GM23338 (cell line): ENCODE measurements at regions not wholly inside any gene's neighbourhood (a gene's known extent, or its start where the extent isn't known, plus 50 kb on each side); places are given as distances from the start of the nearest gene placed in this dataset.

Experiments
- ATAC-seq: fragments of 200-7000 bp; cut with Tn5 transposase; 3 replicates; pipeline ENCODE4 v1.9.1; 2020
- DNase-seq: peaks from one replicate; pipeline ENCODE4 v3.0.0-alpha.2; 2015; ENCODE audit warnings: low spot score
- H2AFZ ChIP-seq: fragments of 200-600 bp; sonication (generic); 2 replicates; pipeline ENCODE4 v1.8.0; 2016; ENCODE audit warnings: antibody characterized with exemption, mild to moderate bottlenecking, moderate library complexity
- H3F3A ChIP-seq: fragments of 200-600 bp; sonication (generic); replicated peaks from 2 replicates; pipeline ENCODE4 v1.8.0; 2017; ENCODE audit warnings: antibody characterized with exemption, mixed run types, low read depth
- H3K27ac ChIP-seq: fragments of 200-600 bp; sonication (generic); 2 replicates; pipeline ENCODE4 v1.6.1; 2016; ENCODE audit warnings: low read depth
- H3K27me3 ChIP-seq: fragments of 200-600 bp; sonication (generic); 2 replicates; pipeline ENCODE4 v1.8.0; 2016; ENCODE audit warnings: mild to moderate bottlenecking, mixed run types, moderate library complexity; ENCODE audit not compliant: insufficient read depth
- H3K36me3 ChIP-seq: fragments of 200-600 bp; sonication (generic); 2 replicates; pipeline ENCODE4 v1.8.0; 2016; ENCODE audit warnings: mild to moderate bottlenecking; ENCODE audit not compliant: insufficient read depth
- H3K4me1 ChIP-seq: fragments of 200-600 bp; sonication (generic); 2 replicates; pipeline ENCODE4 v1.8.0; 2016; ENCODE audit warnings: mild to moderate bottlenecking, moderate library complexity; ENCODE audit not compliant: insufficient read depth
- H3K4me2 ChIP-seq: fragments of 200-600 bp; sonication (generic); 2 replicates; pipeline ENCODE4 v1.7.1; 2017; ENCODE audit warnings: mixed run types
- H3K4me3 ChIP-seq: fragments of 200-600 bp; sonication (generic); 2 replicates; pipeline ENCODE4 v1.6.1; 2016; ENCODE audit warnings: mixed run types
- H3K79me2 ChIP-seq: fragments of 200-600 bp; sonication (generic); replicated peaks from 2 replicates; pipeline ENCODE4 v1.8.0; 2017; ENCODE audit warnings: mild to moderate bottlenecking; ENCODE audit not compliant: insufficient read depth
- H3K9me2 ChIP-seq: fragments of 200-600 bp; sonication (generic); 2 replicates; pipeline ENCODE4 v1.8.0; 2017; ENCODE audit not compliant: insufficient read depth
- H4K20me1 ChIP-seq: fragments of 200-600 bp; sonication (generic); replicated peaks from 2 replicates; pipeline ENCODE4 v1.8.0; 2017; ENCODE audit warnings: mild to moderate bottlenecking; ENCODE audit not compliant: insufficient read depth
- H3K27ac Mint-ChIP-seq: 2 replicates; pipeline ENCODE4 v1.8.0; 2020; ENCODE audit warnings: inconsistent platforms, mild to moderate bottlenecking, moderate library complexity, mixed read lengths
- H3K27me3 Mint-ChIP-seq: 3 replicates; pipeline ENCODE4 v1.8.0; 2022; ENCODE audit warnings: low read depth, mild to moderate bottlenecking, moderate library complexity, mixed read lengths, inconsistent platforms; ENCODE audit not compliant: insufficient read depth, poor library complexity
- H3K36me3 Mint-ChIP-seq: 3 replicates; pipeline ENCODE4 v1.8.0; 2021; ENCODE audit warnings: low read depth, mild to moderate bottlenecking, inconsistent platforms, moderate library complexity, mixed read lengths
- H3K4me1 Mint-ChIP-seq: 3 replicates; pipeline ENCODE4 v1.8.0; 2020; ENCODE audit warnings: mild to moderate bottlenecking, inconsistent platforms, mixed read lengths
- H3K4me3 Mint-ChIP-seq: 3 replicates; pipeline ENCODE4 v1.8.0; 2021; ENCODE audit warnings: moderate library complexity, mild to moderate bottlenecking, inconsistent platforms, mixed read lengths
- H3K9me3 Mint-ChIP-seq: 3 replicates; pipeline ENCODE4 v1.8.0; 2020; ENCODE audit warnings: moderate library complexity, mild to moderate bottlenecking, inconsistent platforms, mixed read lengths
- CTCF ChIP-seq, 2 experiments: fragments of 200-600 bp in 1 of 2; sonication (generic) in 1 of 2; conservative IDR thresholded peaks; 2 replicates each; pipeline versions ENCODE4 v1.5.1 to v1.6.1; 2016 to 2017; ENCODE audit warnings: antibody characterized with exemption in 2 of 2, low read depth in 2 of 2, mild to moderate bottlenecking in 2 of 2, moderate library complexity in 1 of 2
- ETS1 ChIP-seq: IDR thresholded peaks from 2 replicates; pipeline ENCODE4 v1.6.1; 2016; ENCODE audit warnings: antibody characterized with exemption
- EZH2 ChIP-seq: fragments of 200-600 bp; sonication (generic); IDR thresholded peaks from one replicate; pipeline ENCODE4 v1.8.0; 2017; ENCODE audit warnings: antibody characterized with exemption, mild to moderate bottlenecking, low read depth; ENCODE audit not compliant: unreplicated experiment
- POLR2AphosphoS5 ChIP-seq: IDR thresholded peaks from 2 replicates; pipeline ENCODE4 v1.6.1; 2016; ENCODE audit warnings: antibody characterized with exemption, low read depth

- DNase-seq, result no peak
- no peak overlapping the region for H3K27ac Mint-ChIP-seq
- Histone ChIP-seq H3K4me2 (no peak overlapping the region), H2AFZ (peak overlapping the region; percentile 10; the same call in 1 of the 2 replicates), H3K27ac (no peak overlapping the region), H3K79me2 (no peaks in the 10 kb centered on the region), H3K9me2 (no peaks in the 10 kb centered on the region), H3F3A (no peaks in the 10 kb centered on the region), H3K36me3 (no peaks in the 10 kb centered on the region), H4K20me1 (no peaks in the 10 kb centered on the region), H3K4me1 (no peaks in the 10 kb centered on the region), H3K4me3 (no peak overlapping the region), H3K27me3 (no peaks in the 10 kb centered on the region)
- ATAC-seq, result peak; percentile 87
- H3K27me3 Mint-ChIP-seq, result peaks cover 14% of the 10 kb centered on the region
- peaks cover 3% of the 10 kb centered on the region; the same call in 2 of the 3 replicates for H3K9me3 Mint-ChIP-seq
- TF ChIP-seq CTCF (conservative IDR thresholded peaks at IDR 0.05; ENCODE audit: low read depth in 2 of 2) (peak in 1 of 2 experiments; percentile 9; a peak in 1 of 4 replicates), EZH2 (no peak)
- no peak overlapping the region for H3K4me3 Mint-ChIP-seq
- peaks cover 3% of the 10 kb centered on the region; the same call in 2 of the 3 replicates for H3K36me3 Mint-ChIP-seq
- H3K4me1 Mint-ChIP-seq, result no peaks in the 10 kb centered on the region
Observed at GRCh38 chr2:128449226-128450061, 130.8 kb upstream of the HS6ST1 start.

GRCh38 chr2:128450211-128451024 is 131.8 kb upstream of the HS6ST1 start:
- no peak for TF ChIP-seq POLR2AphosphoS5
- TF ChIP-seq ETS1, result no peak
- H3F3A ChIP-seq, result no peaks in the 10 kb centered on the region
- H3K4me3 ChIP-seq, result no peak overlapping the region
- Mint-ChIP-seq H3K4me3 (no peak overlapping the region), H3K9me3 (peaks cover 9% of the 10 kb centered on the region; the same call in 2 of the 3 replicates), H3K4me1 (no peaks in the 10 kb centered on the region), H3K27me3 (peaks cover 15% of the 10 kb centered on the region), H3K36me3 (peaks cover 3% of the 10 kb centered on the region; the same call in 2 of the 3 replicates), H3K27ac (no peak overlapping the region)
- H3K4me1 ChIP-seq, result no peaks in the 10 kb centered on the region
- H3K36me3 ChIP-seq, result no peaks in the 10 kb centered on the region
- no peaks in the 10 kb centered on the region for H4K20me1 ChIP-seq
- DNase-seq (no peak), ATAC-seq (no peak)
- H3K9me2 ChIP-seq, result no peaks in the 10 kb centered on the region
- no peak overlapping the region for H2AFZ ChIP-seq
- H3K27ac ChIP-seq, result no peak overlapping the region
- no peaks in the 10 kb centered on the region for H3K27me3 ChIP-seq
- no peak overlapping the region for H3K4me2 ChIP-seq
- H3K79me2 ChIP-seq, result no peaks in the 10 kb centered on the region
